ENCODE measurements at regions not wholly inside any gene's neighbourhood (a gene's known extent, or its start where the extent isn't known, plus 50 kb on each side); places are given as distances from the start of the nearest gene placed in this dataset.
"Not testable (repeated sequence)": the region's sequence is repeated elsewhere in the genome, so short reads cannot be mapped to it uniquely, and the experiment has no call there.

- not testable (repeated sequence) for DNase-seq
Measured at GRCh38 chr6:147965448-147965847, 377.2 kb upstream of the SASH1 start.

- DNase-seq: no peak
Measured at GRCh38 chr6:147970970-147971369, 371.7 kb upstream of the SASH1 start.

- no peak for DNase-seq
Measured at GRCh38 chr6:147972448-147972847, 370.2 kb upstream of the SASH1 start.

GRCh38 chr6:147973806-147974205, 368.8 kb upstream of the SASH1 start:
- DNase-seq: no peak

GRCh38 chr6:147974376-147974775, 368.3 kb upstream of the SASH1 start:
- no peak for DNase-seq

GRCh38 chr6:147977851-147978465, 364.7 kb upstream of the SASH1 start:
- no peak for DNase-seq

- no peak for DNase-seq
Measured at GRCh38 chr6:147979966-147980365, 362.7 kb upstream of the SASH1 start.

- peak in 4 of 58 donors; percentile 5 to 14 (median 11) for DNase-seq
Measured at GRCh38 chr6:147983581-147984366, 358.9 kb upstream of the SASH1 start.

GRCh38 chr6:147986846-147987245, 355.8 kb upstream of the SASH1 start:
- no peak for DNase-seq

GRCh38 chr6:147990159-147990558, 352.5 kb upstream of the SASH1 start:
- no peak for DNase-seq

GRCh38 chr6:147991961-147992360, 350.7 kb upstream of the SASH1 start:
- no peak for DNase-seq

GRCh38 chr6:147999001-147999540, 343.6 kb upstream of the SASH1 start:
- no peak for DNase-seq

- no peak for DNase-seq
Measured at GRCh38 chr6:148001844-148002642, 340.6 kb upstream of the SASH1 start.

- no peak for DNase-seq
Measured at GRCh38 chr6:148004651-148005050, 338.0 kb upstream of the SASH1 start.

- DNase-seq: no peak
Measured at GRCh38 chr6:148005806-148006205, 336.8 kb upstream of the SASH1 start.

- DNase-seq: not testable (repeated sequence)
Measured at GRCh38 chr6:148010516-148010915, 332.1 kb upstream of the SASH1 start.

- no peak for DNase-seq
Measured at GRCh38 chr6:148016013-148016412, 326.6 kb upstream of the SASH1 start.

GRCh38 chr6:148021165-148021564, 321.5 kb upstream of the SASH1 start:
- DNase-seq: no peak

- no peak for DNase-seq
Measured at GRCh38 chr6:148021699-148022098, 320.9 kb upstream of the SASH1 start.

- DNase-seq: not testable (repeated sequence)
Measured at GRCh38 chr6:148022279-148022678, 320.4 kb upstream of the SASH1 start.

- no peak for DNase-seq
Measured at GRCh38 chr6:148027201-148027600, 315.4 kb upstream of the SASH1 start.

Measured in anterior cingulate cortex (tissue), 58 donors.